Activated T-cell treated with anti-CD3 and anti-CD28 coated beads, Interleukin-2, amount 50 U/mL, for 1 hour (primary cell): ENCODE measurements at regions not wholly inside any gene's neighbourhood (a gene's known extent, or its start where the extent isn't known, plus 50 kb on each side); places are given as distances from the start of the nearest gene placed in this dataset.
"Not testable (repeated sequence)": the region's sequence is repeated elsewhere in the genome, so short reads cannot be mapped to it uniquely, and the experiment has no call there.

ENCODE experiments used
- DNase-seq: peaks from one replicate; pipeline ENCODE4 v3.0.0-alpha.2; 2020

DNA sequence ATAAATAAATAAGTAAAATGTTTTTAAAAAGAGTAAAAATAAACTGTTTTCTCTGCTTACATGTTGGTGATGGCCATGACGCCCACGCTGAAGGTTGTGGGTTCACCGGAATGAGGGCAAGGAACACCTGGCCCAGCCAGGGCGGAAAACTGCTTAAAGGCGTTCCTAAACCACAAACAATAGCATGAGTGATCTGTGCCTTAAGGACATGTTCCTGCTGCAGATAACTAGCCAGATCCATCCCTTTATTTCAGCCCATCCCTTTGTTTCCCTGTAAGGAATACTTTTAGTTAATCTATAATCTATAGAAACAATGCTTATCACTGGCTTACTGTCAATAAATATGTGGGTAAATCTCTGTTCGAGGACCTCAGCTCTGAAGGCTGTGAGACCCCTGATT lies 63.3 kb upstream of the CEP78 start:
- not testable (repeated sequence) for DNase-seq

DNA sequence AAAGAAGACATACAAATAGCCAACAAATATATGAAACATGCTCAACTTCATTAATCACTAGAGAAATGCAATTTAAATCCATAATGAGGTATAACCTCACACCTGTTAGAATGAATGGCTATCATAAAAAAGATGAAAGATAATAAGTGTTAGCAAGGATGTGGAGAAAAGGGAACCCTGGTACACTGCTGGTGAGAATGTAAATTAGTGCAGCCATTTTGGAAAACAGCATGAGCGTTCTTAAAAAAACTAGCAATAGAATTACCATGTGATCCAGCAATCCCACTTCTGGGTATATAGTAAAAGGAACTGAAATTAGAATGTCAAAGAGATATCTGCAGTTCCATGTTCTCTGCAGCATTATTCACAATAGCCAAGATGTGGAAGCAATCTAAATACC lies 64.2 kb upstream of the CEP78 start:
- no peak for DNase-seq

DNA sequence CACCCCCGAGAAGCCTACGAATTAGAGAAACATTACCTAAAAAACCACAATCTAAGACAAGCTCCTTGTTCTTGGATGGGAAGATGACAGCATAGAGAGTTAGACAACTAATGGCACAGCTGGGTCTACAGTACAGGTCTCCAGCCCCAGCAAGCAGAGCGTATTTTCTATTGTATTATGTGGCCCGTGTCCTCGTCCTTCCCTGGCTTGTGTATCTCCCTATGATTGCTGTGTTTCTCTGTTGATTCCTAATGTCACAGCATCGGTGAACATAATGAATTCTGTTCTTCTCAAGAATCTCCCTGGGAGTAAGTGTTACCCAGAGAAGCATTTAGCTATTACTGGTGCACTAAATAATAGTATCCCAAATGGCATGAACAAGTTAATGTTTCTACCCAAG lies 66.8 kb upstream of the CEP78 start:
- no peak for DNase-seq

DNA sequence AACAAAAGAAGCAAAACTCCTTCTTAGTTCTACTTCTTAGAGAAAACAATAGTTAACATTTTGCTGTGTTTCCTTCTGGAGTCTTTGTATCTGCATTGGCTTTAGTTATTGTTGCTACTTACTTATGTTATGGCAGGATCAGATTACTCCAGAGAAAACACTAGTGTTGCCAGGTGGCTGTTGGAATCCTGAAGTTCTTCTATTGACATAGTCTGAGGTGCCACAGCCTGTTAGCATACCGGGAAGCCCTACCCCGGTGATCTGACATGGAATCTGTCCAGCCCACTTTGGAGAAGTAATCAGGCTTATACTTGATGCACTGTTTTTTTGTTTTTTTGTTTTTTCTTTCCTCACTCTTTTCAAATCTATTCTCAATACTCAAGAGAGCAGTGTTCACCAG lies 68.5 kb upstream of the CEP78 start:
- no peak for DNase-seq

DNA sequence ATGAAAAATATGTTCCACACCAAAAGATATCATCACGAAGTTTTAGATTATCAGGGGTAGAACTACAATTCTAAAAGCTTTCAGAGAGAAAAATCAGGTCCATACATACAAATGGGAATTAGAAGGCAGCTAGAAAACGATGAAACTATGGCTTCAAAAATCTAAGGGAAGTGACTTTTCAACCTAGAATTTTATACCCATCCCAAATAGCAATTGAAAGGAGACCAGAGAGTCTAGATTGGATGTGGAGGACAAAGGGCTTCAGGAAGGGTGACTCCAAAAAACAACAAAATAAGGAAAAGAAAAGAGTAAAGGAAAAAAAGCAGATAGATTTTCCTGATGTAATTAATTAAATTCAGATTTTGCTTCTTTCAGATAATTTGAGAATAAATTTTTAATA lies 72.0 kb upstream of the CEP78 start:
- no peak for DNase-seq

DNA sequence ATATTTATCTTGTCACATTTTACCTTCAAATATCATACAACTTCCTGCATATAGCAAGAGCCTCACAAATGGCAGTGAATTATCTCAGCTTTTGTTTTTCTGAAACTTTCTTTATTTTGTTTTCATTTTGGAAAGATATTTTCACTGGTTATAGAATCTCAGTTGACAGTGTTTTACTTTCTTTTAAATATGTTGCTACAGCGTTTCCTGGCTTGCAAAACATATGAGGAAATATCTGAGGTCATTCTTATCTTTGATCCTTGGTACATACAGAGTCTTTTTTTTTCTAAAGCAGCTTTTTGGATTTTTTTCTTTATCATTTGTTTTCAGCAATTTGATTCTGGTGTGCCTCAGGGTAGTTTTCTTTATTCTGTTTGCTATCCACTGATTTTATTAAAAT lies 77.6 kb upstream of the CEP78 start:
- no peak for DNase-seq

DNA sequence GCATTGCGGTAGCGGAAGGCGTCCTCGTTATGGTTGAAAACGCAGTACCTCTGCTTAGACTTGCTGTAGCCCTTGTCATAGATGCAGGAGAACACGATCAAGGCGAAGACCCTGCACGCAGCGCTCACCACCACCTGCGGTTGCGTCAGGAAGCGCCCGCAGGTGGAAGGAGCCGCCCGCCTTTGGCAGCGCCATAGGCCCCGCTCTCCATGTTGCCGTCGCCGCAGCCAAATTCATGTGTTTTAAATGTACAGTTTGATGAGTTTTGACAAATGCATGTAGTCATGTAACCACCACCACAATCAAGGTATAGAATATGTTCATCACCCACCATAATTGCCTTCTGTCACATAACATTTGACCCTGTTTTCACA lies 84.9 kb upstream of the CEP78 start:
- no peak for DNase-seq

DNA sequence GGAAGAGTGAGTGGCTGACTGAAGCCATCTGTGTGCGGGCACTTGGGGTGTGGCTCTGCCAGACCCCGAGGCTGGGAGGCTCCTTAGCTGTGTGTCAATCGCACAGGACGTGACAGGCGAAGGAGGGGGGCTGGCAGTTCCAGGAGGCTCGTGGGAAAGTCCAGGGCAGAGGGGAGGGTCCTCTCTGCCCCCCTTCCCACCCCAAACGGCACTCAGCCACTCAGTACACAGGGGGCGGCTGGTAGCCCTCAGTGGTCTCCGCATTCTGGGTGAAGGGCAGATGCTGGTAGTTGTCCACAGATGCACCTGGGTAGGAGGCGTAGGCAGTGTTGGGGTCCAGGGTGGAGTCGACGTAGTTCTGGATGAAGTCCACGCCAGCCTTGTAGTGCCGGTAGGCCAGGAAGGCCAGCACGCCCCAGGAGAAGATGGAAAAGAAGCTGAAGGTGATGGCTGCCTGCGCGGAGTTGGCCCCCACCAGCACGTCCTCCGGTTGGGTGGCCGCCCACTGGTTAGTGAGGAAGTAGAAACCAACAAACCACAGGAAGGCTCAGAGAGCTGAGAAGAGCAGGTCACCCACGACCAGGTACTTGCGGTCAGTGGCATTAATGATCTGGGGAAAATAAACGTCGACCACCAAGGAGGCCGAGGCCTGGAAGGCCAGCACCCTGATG lies 85.4 kb upstream of the CEP78 start:
- DNase-seq, result no peak

DNA sequence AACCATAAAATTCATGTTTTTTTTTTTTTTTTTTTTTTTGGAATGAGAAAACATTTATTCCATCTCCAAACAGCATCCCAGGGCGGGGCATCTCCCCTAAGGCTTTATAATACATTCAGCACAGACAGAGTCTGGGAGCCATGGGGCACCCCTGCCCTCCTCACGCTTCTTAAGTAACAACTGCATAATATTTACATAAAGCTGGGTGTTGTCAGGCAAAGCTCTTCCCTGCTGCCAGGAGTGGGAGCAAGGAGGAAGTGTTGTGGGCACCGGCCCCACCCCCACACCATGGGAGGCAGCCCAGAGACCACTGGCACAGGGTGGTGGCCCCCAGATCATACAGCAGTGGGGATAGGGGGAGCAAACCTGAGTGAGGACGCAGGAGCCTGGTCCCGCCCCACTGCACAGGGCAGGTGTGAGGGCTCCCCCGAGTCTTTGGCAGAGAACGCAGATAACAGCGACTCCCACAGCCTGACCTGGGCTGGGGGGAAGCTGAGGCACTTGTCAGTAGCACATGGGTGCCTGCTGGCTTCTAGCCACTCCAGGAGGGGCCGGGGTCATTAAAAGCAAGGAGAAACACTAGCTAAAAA lies 86.1 kb upstream of the CEP78 start:
- DNase-seq, result no peak

DNA sequence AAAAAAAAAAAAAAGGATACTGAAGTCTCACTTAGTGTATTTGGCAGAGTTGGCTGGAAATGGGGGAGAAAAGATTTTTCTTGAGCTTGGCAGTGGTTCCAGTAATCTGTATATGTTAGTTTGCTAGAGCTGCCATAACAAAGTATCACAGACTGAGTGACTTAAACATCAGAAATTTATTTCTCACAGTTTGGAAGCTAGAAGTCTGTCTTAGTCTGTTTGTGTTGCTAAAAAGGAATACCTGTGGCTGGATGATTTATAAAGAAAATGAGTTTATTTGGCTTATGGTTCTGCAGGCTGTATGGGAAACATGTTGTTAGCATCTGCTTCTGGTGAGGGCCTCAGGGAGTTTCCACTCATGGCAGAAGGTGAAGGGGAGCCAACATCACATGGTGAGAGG lies 89.6 kb upstream of the CEP78 start:
- DNase-seq, result no peak

DNA sequence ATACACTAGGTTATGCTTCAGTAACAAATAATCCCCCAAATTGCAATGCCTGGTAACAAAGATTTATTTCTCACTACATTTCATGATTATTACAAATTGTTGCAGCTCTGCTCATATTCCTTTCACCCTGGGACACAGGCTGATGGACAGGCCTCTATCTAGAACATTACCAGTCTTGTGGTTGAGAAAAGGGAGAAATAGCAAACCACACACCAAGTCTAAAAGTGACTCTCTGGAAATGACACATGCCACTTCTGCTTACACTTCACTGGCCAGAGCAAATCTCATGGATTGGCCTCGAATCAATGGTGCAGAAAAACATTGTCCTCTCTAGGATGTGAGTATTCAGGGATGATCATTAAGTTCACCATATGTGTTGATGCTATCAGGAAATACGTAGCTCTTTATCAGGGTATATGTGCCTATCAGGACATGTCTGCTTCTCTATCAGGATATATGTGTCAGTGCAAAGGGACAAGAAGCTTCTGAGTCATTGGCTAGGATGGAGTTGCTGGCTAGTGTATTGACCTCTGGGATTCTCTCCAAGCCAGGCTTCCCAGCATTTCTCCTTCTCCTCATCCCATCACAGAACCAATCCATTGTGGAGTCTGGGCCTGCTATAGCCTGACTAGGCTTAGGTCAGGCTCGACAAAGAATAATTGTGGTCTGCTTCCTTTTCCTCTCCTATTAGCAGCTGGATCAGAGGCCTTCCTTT lies 91.1 kb upstream of the CEP78 start:
- no peak for DNase-seq

DNA sequence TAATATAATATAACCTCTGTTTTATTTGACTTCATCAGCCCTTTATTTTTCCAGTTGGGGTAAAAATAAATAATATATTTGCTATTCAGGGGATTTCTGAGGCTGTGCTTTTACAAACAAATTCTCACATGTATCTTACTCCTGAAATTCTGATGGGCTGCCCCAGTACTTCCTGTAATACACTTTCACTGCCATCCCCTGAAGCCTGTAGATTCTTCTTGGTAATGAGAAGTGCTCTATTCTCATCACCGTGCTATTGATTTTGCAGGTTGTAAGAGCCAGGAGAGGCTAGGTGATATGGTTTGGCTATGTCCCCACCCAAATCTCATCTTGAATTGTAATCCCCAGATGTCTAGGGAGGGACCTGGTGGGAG lies 91.9 kb upstream of the CEP78 start:
- no peak for DNase-seq

DNA sequence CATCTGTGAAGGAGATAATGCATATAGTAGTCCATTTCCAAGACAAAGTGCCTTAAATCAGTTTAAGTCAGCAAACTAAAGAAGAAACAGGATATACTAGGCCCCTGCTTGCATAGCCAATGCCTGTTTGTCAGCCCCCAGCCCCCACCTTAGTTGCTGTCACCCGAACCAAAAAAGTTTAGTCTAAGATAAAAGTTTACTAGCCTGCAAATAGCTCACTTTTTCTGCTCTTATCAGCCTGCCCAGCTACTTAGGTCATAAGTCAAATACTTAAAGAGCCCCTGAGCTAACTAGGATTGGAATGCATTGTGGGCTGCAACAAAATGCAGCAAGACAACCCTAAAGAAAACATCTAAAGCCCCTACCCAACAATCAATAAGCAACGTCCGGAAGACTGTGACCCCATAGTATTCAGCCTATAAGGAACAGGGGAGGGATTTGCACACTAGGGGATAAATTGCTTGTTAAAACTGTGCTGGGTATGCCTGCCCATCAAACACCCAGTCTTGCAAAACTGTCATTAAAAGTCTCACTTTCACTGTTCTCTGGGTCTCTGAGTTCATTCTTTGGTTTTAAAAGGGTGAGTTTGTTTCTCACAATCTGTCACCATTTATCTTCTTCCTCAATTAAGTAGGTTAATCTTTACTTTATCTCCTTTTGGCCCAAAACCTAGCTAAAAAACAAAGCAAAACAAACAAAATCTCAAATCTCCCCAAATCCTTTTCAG lies 92.4 kb upstream of the CEP78 start:
- no peak for DNase-seq

DNA sequence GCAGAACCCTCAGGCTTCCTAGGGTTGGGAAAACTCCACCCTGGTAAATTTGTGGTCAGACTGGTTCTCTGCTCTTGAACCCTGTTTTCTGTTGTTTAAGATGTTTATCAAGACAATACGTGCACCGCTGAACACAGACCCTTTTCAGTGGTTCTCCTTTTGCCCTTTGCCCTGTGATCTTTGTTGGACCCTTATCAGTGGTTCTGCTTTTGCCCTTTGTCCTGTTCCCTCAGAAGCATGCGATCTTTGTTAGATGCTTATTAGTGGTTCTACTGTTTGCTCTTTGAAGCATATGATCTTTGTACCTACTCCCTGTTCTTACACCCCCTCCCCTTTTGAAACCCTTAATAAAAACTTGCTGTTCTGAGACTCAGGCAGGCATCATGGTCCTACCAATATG lies 93.6 kb upstream of the CEP78 start:
- DNase-seq, result not testable (repeated sequence)

DNA sequence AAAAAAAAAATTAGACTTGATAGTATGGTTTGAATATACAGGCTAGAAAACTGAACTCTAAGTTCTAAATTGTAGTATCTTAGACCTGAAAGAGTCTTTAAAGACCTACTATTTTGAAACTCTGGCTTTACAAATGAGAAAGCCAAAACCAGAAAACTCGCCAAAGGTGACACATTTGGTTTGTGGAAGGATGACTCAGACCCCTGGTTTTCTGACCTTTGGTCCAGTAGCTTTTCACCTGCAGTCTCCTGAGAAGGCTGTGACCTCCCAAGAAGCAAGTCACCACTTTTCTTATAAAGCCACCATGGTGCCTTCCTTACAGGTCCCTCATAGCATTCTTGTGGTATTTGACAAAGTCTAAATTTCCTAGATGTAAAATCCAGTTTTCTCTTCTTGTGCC lies 102.1 kb upstream of the CEP78 start:
- DNase-seq, result no peak

DNA sequence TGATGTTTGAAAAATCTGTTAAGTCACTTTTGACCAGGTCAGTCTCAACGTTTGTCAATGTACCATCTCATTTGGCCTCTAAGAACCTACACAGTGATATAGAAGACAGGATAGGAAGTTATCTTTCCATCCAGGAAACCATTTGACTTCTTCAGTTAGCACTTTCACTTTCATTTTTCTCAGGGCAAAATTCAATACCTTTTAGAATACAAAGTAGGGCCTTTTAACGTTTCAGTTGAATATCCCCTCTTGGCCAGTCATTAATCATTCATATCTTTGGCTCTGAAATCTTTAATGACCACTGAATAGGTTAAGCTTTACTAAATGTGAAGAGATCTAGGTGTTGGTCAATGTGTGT lies 101.1 kb upstream of the GNAQ start:
- DNase-seq, result no peak

DNA sequence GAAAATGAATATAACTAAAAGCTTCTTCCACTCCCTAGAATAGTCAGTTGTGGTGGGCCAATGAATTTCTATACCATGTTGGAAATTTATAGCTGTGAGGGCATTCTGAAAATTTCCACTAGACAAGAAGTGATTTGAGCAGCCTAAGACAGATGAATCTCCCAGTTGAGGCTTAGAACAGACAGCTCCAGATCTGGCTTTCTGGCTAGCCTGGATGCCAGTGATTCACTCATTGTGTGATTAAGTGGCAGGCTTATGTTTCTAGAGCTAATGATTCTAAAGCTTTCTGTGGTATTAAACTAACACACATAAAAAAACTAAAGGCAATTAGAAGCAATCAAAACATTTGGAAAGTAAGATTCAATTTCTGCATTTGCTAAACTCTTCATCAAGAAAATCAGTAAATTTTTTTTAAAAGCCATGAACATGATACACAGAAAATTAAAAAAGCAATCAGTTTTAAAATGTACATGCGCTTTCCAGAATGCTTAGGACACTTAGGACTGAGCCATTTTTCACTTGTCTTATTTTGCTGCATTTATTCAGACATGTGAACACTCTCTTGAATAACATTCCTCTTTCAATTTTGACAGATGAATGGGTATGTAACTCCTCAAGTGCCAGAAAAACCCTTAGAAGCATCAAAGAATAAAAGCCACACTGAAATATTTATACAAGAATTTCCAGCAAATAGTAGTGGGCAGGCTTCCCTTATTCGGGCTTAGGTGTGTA lies 100.5 kb upstream of the GNAQ start:
- DNase-seq, result no peak

DNA sequence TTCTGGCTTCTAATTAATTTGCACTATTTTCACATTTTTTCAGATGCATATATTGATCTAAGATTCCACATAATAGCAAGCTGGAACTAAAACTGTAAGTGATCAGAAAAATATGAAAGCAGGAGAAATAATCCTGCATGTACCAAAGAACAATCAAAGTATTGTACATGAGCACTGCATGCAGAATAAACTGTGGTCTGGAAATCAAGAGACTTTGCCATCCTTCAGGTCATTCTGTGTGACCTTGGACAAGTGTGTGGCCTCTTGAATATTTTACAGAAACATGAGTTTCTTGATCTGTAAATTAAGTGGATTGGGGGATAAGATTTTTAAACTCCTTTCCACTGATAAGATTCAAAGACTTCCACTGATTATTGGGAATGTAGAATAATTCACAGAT lies 99.2 kb upstream of the GNAQ start:
- DNase-seq, result no peak

DNA sequence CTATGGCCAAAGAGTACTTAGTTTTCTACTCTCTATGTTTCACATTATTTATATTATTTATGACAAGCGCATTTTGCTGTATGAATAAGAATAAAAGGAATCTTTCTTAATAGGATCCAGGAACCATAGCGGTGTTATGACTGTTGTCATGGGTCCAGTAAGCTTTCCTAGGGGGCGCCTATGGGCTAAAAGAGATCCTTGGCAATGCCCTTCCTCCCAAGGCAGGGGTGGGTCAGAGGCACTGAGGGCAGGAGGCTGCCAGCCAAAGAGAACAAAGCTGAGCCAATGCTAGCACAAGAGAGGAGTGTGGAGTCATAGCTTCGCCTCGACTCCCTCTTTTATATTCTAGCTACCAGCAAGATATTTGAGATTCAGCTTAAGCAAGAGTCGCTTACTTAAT lies 98.4 kb upstream of the GNAQ start:
- DNase-seq, result no peak

DNA sequence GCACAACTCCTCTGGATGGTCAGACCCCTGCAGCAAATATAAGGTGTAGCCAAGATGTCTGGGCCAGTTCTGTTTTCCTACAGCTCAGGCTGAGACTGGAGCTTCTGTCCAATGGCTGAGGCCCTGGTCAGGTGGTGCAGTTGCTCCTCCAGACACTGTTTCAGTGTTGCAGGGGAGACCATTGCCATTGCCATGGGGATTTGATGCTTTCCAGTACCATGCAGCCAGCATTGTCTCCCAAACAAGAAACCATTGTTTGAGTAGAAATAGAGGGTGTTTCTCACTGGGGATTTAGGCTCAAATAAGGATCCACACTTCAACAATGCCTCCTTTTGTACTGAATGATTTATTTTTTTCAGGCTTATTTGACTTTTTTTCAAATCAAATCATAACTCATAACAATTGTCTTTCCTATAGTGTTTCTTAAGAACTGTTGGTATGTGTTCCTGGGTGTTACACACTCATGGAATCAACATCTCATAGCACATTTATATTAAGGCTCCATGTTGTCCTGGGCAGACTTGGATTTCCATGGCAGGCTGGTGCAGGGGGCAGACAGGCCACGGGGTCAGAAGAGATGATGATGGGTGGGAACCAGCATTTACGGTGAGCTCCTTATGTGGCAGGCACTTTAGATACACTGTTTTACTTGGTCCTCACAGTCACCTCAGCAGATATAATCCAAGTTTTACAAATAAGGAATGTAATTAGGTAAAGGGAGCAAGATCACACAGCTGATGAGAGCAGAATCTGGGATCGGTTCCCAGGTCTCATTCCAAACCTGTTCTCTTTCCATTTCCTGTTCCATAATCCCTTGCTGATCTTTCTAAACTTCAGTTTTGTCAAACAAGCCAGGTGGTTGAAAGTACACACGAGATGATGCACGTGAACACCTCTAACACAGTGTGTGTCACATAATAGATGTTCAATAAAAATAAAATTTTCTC lies 95.9 kb upstream of the GNAQ start:
- no peak for DNase-seq

DNA sequence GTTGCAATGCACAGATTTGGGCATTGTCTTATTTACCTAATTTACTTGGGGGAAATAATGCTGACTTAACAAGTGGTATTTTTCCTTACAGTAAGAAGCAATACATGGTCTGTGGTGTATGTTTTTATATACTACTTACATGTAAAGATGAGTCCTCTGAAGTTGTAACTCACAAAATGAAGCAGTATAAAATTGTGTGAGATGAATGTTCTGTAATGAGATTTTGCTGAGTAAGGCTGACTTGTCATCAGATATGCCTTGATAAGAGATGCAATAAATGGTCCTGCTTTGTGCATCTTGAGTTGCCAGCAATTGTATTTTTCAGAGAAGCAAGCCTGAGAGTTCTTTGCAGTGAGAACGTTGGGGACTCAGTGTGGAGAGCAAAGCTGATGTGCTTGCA lies 92.2 kb upstream of the GNAQ start:
- no peak for DNase-seq

DNA sequence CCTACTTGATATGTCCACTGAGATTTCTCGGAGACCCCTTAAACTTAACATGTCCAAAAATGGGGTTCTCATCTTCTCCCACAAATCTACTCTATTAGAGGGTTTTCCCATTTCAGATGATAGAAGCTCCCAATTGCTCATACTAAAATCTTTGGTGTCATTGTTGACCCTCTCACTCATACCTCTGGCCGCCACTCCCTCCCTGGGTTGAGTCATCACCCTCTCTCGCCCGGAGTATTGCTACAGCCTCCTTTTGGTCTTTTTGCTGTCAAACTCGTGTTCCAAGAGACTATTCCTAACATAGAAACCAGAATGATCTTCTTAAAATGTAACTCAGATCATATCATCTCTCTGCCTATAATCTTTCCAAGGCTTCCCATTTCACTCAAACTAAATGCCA lies 91.0 kb upstream of the GNAQ start:
- no peak for DNase-seq
